Fibroblast of the conjunctiva (primary cell): ENCODE measurements at regions not wholly inside any gene's neighbourhood (a gene's known extent, or its start where the extent isn't known, plus 50 kb on each side); places are given as distances from the start of the nearest gene placed in this dataset.

Source experiments
- DNase-seq: peaks from one replicate; pipeline ENCODE4 v3.0.0-alpha.2; 2010; ENCODE audit warnings: low read depth

GRCh38 chr4:13182133-13182532 lies 302.0 kb downstream of the RAB28 start:
- no peak for DNase-seq

DNA sequence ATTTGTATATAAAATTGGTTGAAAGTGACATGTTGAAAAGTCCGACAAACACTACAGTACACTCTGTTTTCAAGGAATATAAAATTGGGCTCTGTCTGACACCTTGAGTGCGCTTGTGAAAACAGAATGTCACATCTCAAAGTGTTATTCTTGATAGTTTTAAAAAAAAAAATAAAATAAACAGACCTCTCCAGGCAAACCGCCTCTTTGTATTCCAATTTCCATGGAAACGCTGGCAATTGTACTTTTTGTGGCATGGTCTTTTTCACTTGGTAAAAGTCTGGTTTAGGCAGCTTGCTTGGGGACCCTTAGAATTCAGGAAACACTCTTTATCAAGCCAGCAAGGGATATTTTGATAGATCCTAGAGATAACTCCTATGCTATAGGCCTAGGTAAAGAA lies 302.5 kb downstream of the RAB28 start:
- DNase-seq = no peak

DNA sequence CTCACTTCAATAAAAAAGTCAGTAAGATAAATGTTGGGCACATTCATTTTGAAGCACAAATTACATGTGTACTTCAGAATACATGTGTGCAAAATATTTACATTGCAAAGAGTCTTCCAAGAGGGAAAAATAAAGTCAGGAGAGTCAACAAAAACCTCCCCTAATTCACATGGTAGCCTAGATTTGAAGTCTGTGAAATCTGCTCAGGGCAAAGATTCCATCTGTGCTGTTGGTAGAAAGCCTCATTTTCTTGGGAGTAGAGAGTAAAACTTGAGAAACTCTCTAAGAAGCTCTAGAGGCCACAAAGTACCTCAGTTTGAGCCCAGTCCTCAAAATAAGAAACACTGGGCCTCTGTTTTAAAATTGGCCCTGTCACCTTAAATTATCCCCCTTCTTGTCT lies 303.4 kb downstream of the RAB28 start:
- DNase-seq = no peak

DNA sequence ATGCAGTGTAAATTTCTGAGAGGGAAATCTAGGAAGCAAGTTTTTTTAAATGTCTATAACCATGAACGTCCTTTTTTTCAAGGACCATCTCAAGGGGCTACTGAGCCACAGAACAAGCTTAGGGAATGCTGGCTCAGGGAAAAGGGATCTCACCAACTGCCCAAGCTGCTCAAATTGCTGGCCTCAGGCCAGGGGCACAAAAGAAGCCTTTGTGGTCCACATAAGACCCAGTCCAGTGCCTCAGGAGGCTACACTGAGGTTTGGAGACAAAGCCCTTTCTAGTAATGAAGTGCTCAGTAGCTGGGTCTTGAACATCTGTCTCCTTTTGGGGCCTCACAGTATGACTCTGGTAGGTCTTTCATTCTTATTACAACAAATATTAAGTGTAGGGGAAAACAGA lies 305.5 kb downstream of the RAB28 start:
- no peak for DNase-seq

DNA sequence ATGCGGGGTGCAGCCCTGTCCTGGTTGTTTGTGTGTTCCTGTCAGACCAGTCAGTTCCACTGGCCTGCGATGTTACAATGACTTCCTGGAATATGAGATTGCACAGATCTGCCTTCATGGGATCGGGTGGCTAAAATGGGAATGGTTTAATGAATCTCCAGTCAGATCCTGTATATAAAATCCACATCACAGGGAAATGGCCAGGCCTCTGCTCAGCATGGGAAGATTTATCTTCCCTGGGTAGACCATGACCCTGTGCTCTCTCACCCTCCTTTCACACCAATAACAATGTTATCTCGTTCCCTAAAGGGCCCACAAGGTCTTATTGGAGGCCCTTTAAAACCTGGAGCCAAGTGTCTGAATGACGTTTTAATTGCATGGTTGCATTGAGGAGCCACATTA lies 307.4 kb downstream of the RAB28 start:
- no peak for DNase-seq

- DNase-seq = no peak
Observed at GRCh38 chr4:13174926-13175325, 309.2 kb downstream of the RAB28 start.

GRCh38 chr4:13174001-13174400 lies 310.1 kb downstream of the RAB28 start:
- no peak for DNase-seq

- no peak for DNase-seq
Observed at GRCh38 chr4:13171292-13172057, 312.7 kb downstream of the RAB28 start.

DNA sequence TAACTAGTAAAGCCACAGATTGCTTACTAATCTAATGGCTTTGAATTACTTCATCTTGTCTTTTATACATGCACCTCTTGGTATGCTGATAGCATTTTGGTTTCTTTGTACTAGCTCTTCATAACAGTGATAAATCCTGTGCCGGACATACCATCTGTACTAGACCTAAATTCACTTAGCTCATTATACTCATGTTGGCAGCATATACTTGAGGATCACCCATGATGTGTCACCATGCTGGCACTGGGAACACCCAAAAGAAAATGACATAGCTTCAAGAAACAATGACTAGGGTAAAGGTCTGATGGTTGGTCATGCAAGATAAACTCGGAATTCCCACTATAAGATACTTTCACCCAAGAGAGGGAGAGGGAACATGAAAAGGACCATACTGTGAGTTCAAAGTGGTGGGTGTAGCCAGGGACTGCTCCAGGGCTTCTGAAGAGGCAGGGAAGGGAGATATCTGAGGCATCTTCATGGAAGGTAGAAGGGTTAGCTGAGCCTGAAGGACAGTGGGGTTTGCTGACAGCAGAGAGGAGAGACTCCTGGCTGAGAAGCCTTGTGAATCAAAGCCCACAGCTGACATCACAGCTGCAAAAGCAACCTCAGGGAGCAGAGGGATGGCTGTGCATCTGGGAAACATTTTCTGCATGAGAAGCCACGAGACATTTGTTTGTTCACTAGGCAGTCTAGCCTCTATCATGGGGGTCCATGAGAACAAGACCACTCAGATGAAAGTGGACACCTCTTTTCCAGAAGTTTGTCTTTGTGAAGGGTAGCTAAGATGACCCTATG lies 314.2 kb downstream of the RAB28 start:
- no peak for DNase-seq

GRCh38 chr4:13168326-13168725 lies 315.8 kb downstream of the RAB28 start:
- no peak for DNase-seq

DNA sequence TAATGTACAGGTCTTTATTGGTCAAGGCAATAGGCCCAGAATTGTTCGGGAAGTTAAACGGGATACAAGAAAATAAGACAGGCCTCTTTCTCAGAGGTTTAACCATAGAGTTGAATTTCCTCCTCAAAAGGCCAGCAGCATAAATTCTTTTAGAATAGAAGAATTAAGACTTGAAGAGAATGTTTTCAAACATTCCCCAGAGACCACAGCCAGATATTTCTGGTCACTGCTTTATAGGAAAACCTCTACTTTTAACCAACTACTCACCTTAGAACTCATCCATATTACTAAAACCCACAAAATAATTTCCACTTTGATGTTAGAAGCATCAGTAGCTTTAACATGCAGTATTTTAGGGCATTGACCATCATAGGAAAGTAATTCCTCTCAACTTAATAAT lies 317.9 kb downstream of the RAB28 start:
- no peak for DNase-seq

GRCh38 chr4:13164783-13165331 lies 319.3 kb downstream of the RAB28 start:
- no peak for DNase-seq

DNA sequence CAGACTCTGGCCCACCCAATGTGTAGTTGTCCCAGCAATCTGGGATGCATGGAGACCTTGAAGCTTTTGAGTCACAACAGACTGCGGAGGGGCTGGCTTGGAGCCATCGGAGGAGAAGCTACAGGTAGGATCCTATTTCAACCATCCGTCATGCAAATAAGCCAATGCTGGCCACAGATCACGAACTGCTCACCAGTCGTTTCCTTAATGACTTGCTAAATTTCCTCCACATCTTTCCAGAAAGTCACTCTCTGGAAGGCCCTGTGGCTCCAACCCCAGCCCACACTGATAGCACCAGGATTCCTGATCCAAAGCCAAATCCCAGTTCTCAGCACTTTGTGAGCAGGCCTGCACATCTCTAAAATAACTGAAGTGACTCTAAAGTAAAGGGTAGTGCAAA lies 321.3 kb downstream of the RAB28 start:
- DNase-seq = no peak

GRCh38 chr4:13160920-13161319 lies 323.2 kb downstream of the RAB28 start:
- peak; percentile 4 for DNase-seq

DNA sequence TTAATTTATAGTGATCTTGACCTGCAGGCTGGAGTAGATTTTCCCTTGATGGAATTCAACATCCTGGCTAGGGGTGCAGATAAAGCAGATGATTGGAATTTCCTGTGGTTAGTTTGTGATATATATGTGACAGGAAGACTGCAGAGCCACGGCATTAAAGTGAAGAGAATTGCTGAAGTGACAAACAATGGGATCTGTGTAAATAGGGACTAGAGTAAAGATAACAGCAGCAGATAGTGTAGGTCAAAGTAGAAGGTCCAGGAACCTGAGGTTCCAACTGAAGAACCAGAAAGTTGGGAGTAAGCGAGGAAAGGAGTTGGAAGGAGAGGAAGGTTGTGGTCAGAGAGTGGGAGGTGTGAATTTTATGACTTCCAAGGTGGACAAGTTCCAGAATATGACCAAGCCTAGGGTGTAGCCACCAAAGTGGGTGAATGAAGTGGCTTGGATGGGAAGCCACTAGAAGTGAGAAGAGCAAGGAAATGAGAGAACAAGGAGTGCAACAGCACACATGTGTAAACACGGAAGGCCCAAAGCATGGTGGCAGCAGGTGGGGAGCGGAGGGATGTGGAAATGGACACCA lies 325.0 kb downstream of the RAB28 start:
- DNase-seq = no peak

- no peak for DNase-seq
Observed at GRCh38 chr4:13151194-13151593, 332.9 kb downstream of the RAB28 start.

DNA sequence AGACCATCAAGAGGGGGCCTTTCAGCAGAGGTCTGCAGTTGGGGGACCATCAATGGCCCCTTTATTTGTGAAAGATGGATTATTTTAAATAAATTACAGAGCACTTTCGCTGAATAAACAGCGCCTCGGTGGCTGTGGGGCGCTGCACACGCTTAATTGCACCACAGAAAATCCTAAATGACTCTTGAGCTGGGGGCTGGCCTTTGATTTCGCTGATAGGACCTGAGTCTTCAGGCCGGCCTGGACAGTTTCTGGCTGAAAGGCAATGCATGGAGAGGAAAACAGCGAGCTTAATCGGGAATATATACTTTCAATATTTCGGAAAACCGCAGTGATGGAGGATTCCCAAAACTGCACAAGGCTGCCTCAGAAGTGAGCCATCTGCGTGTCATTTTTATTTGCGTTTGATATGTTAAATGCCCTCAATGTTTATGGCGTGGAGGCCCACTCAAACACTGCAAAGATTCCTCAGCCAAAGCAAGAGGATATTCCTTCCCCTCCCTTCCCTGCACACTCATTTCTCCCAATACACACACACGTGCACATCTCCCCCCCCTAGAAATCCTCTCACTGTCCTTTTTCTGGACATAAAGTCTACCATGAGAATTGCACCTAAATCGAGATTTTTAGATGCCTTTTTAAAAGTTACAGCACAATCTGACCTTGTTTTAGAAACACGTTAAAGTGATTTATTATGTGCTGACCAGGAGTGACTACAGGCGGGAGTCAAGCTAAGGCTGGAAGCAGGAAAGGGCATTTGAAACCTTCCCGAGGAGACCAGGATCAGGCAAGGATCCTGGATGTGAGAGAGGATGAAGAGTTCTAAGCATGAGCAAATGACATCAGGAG lies 340.7 kb downstream of the RAB28 start:
- DNase-seq = no peak

DNA sequence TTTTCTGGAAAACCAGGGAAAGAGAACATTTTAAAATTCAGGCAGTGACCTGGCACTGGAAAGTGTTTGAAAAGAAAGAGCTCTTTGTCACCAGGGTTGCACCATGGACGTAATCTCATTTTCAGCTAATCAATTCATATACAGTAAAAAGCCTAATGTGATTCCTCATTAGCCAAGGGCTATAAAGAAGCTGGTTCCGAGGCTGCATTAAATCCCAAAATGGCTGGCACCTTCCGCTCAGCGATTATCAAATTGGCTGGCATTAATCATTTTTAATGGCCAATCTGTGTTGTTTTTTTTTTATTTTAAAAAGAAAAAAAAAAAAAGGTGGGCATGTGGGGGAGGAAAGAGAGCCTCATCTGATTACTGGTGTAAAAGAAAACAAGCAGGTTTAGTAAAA lies 341.4 kb downstream of the RAB28 start:
- DNase-seq = no peak

- DNase-seq = no peak
Observed at GRCh38 chr4:13142191-13142590, 341.9 kb downstream of the RAB28 start.

- no peak for DNase-seq
Observed at GRCh38 chr4:13137390-13137789, 346.8 kb downstream of the RAB28 start.

DNA sequence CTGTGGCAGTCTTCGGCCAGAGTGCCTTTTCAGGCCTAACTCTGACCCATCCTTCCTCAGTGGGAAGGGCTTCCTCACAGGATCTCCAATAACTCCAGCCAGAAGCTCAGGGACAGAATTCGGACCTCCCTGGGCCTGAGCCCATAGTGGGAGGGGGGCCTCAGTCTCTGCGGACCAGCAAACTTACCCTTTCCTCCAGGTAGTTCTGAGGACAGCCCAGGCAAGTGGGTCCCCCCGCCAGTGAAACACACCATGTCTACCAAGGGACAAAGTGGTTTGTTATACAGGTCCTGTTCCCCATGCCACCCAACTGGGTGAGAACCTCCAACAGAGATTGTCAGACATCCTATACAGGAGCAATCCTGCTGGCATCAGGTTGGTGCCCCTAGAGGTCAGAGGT lies 350.4 kb downstream of the RAB28 start:
- DNase-seq = no peak

GRCh38 chr4:13130848-13131247 lies 353.3 kb downstream of the RAB28 start:
- DNase-seq = no peak
